Jurkat, Clone E6-1 (cell line): ENCODE measurements at regions not wholly inside any gene's neighbourhood (a gene's known extent, or its start where the extent isn't known, plus 50 kb on each side); places are given as distances from the start of the nearest gene placed in this dataset.
A peak's percentile ranks its signal among the peaks of the same experiment; 100 is the strongest.

Experiments
- DNase-seq: peaks from one replicate; pipeline ENCODE4 v3.0.0-alpha.2; 2011; ENCODE audit warnings: low read depth, low spot score
- H3K4me3 ChIP-seq: 2 replicates; pipeline ENCODE4 v1.5.1; 2011; ENCODE audit warnings: mild to moderate bottlenecking, low read length, control low read depth, moderate library complexity

DNA sequence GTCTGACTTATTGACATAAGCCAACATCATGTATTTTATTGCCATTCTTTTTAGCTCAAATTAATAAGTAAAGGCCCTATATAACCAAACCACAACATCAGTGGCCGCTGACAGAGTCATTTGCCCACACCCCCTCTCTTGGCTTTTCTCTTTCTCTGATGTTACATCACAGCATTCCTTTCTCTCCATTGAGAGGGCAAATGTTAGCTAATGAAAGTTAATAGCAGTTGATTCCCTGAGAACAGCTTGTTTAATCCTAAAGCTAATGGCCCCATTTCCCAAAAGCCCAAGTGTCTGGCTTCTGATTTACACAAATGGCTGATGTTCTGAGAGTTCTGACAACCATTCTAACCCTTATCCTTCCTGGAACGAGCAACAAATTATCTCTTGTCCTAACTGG is 308.8 kb downstream of the SNAPC1 start:
- DNase-seq = no peak
- no peak overlapping the region for H3K4me3 ChIP-seq

DNA sequence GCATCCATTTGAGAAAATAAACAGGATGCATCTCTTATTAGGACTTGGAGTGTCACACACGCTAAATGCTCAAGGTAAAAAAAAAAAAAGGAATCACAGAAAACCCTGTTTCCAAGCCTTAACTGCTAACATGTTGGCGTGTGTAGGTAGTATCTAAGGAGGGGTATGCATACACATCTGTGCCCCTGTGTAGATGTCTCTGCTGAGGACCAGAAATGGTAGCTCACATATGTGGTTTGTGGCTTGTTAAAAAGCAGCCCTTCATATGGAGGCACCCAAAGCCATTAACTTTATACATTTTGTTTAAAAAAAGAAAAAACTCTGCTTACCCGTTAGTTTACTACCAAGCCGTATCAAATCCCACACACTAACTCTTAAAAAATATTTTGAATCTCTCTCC is 314.1 kb downstream of the SNAPC1 start:
- H3K4me3 ChIP-seq = no peak overlapping the region
- peak; percentile 60 for DNase-seq

DNA sequence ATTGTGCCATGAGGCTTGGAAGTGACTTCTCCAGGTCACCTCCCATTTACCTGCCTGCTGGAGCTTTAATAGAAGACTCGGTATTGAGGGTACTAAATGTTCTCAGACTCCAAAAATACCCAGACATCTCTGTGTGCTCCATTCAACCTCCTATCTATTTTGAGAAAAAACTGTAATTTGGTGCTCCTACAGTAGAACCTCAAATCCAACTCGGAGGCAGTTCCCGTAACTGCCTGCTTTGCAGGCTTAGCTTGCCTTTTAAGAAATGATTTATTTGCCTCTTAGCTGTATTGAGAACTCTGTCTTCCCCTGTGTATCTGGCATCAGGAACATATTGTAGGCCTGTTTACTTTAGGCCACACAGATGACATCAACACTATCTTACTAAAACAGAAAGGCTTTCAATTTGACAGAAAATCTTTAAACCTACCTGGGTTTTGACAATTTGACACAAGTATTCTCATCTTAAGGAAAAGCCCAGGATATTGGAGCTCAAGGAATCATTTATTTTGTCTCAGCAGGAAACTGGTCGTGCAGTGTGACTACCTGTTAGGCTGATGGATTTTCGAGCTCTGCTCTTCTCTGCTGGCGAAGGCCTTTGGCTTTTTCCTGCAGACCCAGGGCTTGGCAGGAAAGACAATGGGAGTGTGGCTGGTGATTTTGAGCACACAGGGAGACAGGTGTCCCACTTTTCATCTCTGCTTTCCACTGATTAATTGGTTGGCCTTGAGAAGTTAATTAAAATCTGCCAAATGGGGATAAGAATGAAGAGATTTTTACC is 314.8 kb downstream of the SNAPC1 start:
- DNase-seq = no peak
- no peak overlapping the region; the same call in 1 of the 2 replicates for H3K4me3 ChIP-seq

DNA sequence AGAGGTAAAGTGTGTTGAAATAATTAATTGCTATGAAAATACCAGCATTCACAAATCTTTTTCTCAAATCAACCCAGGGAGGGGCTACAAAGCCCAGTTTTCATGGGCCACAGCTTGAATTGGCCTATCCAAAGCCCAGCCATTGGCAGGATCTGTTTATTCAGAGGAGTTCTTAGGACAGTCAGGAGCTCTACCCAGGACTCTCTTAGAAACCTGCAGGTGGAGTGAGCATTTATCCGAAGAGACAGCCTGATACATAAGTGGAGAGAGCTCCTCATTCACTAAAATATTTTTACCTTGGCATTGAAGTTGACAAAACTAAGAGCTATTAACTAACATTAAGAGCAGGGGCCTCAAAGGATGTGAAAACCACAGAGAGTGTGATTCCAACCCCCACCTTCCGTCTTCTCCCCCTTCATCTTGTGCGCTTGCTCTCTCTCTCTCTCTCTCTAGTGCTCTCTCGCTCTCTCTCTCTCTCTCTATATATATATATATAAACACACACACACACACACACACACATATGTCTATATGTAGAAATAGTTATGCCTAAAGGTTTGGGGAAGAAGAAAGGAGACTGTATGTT is 315.5 kb downstream of the SNAPC1 start:
- H3K4me3 ChIP-seq = peak overlapping the region; percentile 19; the same call in 1 of the 2 replicates

DNA sequence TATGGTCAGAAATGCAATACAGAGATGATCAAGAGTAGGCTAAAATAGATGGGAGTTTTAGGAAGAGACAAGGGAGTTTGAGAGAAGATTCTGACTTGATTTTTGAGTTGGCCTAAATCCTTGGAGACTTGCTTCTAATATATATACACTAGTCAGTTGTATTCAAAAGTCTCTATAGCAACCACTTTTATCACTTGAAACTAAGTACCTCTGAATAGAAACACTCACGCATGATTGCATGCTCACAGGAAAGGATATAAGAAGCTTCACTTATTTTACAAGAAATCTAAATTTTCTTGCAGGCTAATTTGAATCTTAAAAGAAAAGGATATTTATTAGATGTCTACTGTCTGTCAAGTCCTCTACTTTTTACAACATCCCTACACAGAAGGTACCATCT is 316.8 kb downstream of the SNAPC1 start:
- no peak overlapping the region for H3K4me3 ChIP-seq
- DNase-seq = no peak

More for the DNA sequence above, 315.5 kb downstream of the SNAPC1 start:
- peak; percentile 97 for DNase-seq

DNA sequence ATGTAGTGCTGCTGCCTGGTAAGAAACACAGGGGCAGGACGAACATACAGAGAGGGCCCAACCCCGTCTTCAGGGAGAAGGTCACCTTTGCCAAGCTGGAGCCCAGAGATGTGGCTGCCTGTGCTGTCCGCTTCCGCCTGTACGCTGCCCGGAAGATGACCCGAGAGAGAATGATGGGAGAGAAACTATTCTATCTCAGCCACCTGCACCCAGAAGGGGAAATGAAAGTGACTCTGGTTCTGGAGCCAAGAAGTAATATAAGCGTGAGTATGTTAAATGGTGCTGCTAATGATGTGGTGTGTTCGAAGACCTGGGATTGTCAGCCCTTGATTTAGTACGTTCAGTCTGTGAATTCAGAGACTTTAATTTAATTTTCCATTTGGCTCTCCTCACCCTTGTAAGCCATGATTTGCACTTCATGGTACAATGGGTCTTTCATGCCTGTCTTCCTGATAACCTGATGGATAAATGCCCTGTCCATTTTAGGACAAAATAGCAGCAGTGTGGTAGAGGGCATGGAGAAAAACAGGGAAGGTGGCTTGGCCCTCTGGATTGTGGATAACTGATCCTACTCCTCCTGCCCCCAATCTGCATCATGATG is 318.9 kb downstream of the SNAPC1 start:
- no peak overlapping the region for H3K4me3 ChIP-seq
- no peak for DNase-seq

DNA sequence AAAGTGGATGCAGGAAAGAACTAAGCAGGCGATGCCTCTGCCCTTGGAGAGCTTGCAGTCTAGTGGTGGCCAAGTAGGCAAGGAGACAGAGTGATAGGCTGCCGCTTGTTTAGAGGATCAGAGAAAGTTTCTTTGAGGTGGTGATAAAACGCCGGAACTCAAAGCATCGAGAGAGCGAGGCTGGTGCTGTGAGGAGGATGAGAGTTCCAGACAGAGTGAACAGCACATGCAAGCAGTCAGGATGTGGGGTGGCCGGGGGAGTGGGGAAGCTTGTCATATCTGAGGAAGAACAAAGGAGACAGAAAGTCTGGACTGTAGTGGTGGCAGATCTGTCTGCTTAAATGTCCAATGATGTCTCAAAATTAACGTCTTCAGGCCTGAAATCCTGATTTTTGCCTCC is 319.7 kb downstream of the SNAPC1 start:
- peak; percentile 80 for DNase-seq
- H3K4me3 ChIP-seq = no peak overlapping the region

DNA sequence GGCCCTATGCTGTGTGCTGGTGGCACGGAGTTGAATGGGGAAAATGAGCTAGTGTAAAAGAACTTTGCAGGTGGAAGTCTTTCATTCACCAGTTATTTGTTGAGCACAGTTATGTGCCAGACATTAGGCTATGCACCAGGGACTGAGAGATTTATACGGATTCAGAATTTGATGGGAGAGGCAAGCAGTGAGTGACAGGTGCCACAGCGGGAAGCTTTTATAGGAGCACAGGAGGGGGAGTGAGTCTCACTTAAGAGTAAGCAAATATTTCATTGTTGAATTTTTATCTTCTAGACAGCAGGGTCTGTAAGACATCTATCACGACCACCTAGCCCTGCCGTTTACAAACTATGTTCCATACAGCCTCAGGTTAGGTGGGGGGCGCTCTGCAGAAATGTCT is 320.6 kb downstream of the SNAPC1 start:
- DNase-seq = no peak
- no peak overlapping the region for H3K4me3 ChIP-seq

DNA sequence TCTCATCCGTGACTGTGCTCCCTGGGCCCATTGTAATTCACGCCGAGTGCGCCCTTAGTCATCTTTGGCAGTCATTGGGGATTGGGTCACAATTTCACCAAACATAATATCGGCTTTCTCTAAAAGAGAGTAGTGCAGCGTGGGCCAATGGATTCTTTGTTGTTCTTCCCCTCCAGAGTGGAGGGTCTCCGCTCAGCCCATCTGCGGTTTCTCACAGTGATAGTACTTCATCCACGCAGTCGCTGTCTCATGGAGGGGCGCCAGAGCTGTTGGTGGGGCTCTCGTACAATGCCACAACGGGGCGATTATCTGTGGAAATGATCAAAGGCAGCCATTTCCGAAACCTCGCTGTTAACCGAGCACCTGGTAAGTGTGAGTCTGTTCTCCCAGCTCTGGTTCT is 321.8 kb downstream of the SNAPC1 start:
- peak overlapping the region; percentile 24 for H3K4me3 ChIP-seq
- peak; percentile 80 for DNase-seq

DNA sequence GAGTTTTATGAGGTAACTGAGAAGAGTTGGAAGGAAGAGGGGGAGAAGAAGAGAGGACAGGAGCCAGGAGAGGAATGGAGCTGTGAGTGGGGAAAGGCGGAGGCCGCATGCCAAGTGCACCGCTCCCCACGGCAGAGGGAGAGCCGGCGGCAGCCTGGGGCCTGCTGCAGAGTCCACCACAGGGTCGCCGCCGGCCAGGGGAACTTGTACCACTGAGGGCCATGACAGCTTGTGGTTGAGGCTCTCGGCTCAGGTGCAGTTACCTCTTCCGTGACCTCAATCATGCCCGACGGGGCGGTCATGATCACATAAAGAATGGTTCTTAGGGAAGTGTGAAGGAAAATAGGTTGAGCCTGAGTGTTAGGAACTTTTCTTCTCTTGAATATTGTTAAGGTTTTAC is 325.0 kb downstream of the SNAPC1 start:
- no peak for DNase-seq
- no peak overlapping the region for H3K4me3 ChIP-seq

DNA sequence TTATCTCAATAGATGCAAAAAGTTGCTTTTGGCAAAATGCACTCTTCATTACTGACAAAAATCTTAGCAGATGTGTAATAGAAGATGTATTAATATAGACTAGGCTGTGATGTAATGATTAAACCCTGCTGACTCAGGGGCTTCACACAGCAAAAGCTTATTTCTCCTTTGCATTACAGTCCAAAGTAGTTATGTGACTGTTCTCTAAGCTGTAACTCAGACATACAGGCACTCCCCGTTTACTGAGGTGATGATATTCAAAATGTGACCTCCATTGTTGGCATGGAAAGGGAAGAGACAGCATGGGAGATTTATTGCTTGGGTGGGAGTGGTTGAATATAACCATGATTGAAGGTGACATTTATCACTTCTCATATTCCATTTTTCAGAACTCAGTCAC is 331.5 kb downstream of the SNAPC1 start:
- DNase-seq = no peak
- H3K4me3 ChIP-seq = no peak overlapping the region

DNA sequence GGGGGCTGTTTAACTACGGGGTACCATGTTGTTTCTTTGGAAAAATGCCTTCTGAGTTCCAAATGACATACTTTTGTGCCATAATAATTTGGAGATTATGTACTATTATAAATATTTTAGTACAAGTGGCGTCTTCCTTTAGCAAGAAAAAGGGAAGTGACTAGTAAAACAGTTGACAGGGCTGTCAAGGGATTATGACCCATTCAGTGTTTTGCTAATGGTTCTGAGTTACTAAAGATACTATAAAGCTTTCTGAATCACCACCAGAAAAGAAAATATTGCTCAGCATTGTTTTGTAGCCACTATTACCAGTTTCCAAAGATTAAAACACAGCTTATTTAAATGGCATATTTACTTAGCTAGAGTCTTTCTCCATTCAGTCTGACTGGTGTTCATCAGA is 334.9 kb downstream of the SNAPC1 start:
- DNase-seq = no peak
- no peak overlapping the region for H3K4me3 ChIP-seq

DNA sequence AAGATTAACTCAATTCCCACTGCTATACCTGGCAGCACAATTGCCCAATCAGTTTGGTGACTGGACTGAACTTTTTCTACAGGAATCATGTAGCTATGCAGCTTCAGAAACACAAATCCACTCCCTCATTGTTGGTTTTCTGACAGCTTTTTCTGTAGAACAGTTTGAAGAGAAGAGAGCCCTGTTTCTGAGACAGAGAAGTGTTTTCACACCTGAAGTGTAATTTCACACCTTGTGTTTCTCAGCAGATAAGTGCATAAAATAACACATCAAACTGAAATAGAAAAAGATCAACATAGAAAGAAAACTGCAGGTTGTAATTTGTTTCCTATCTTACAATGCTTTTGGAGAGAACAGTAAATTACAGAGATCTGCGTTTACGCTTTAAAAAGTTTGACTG is 335.6 kb downstream of the SNAPC1 start:
- no peak overlapping the region for H3K4me3 ChIP-seq
- no peak for DNase-seq

DNA sequence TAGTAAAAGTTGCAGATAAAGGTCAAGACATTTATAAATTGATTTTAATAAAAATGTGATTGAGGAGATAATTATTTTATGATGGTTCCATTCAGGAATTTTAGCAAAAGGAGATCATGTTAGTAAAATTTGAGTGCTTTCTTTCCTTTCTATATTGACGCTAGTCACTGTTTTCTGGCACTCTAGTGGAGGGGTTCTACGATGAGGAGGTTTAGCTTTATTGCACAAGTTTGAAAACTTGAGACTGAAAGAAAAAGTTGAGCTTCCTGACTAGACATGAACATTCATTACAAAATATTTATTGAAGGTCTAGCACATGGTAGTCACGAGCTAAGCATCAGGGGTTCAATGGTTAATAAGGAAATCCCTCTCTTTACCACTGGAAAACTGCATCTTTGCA is 336.1 kb downstream of the SNAPC1 start:
- no peak for DNase-seq
- H3K4me3 ChIP-seq = no peak overlapping the region

DNA sequence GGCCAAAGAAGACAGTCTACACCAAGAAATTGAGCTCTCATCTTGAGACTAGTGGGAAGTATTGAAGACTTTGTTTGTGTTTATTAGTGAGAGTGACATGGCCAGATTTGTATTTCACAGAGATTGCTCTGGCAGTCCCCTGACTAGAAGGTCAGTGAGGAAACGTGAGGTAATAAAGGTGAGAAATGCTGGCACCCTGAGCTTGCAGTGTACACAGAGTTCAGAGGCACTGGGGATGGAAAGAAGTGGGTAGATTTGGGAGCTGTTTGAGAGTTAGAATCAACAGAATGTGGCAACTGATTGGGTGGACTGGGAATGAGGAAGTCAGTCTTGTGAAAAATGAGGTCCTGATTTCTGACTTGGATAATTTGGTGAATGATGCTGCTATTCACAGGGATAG is 336.9 kb downstream of the SNAPC1 start:
- DNase-seq = no peak
- H3K4me3 ChIP-seq = no peak overlapping the region

DNA sequence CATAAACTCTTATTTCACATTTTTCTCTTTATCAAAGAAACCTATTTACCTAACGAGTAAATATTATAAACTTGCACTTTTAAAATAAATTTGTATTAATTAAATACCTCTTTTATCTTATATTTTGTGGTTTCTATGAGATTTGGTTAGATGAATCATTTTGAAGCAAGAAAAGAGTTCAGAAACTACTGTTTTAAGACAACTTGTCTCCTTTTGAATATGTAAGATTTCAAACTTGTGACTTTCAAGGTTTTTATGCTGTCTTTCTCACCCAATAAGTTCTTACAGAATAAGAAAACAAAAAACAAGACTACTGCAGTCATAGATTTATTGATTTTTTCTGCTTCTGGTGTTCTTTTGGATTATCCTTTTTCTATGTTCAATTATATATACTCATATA is 339.0 kb downstream of the SNAPC1 start:
- DNase-seq = no peak
- H3K4me3 ChIP-seq = no peak overlapping the region

DNA sequence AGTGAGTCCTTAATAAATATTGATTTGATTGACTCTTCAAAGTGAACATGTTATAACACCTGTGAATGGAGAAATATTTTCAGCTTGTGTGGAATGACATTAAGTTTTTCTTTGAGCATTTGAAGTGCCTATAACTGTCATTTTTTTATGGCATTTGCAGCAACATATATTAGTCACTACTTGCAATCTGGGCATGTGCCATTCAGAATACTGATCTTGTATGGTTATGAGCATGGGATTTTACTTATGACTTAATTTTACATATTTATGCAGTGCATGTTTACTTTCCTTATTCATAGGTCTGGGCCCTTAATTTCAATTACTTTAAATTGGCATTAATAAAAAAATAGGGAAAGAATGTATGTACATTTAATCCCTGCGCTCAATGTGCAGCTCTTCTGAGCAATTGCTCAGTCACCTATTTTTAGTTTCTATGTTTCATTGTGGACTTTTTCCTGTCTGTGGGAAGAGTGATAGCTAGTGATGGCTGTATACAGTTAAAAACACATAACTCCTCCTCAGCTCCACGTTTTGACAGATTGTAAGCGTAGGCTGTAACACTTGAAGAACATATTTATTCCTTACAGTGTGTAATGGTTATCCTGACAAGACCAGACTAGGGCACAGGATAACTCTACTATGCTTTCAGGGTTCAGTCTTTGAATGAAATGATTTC is 339.6 kb downstream of the SNAPC1 start:
- no peak overlapping the region for H3K4me3 ChIP-seq
- DNase-seq = no peak

DNA sequence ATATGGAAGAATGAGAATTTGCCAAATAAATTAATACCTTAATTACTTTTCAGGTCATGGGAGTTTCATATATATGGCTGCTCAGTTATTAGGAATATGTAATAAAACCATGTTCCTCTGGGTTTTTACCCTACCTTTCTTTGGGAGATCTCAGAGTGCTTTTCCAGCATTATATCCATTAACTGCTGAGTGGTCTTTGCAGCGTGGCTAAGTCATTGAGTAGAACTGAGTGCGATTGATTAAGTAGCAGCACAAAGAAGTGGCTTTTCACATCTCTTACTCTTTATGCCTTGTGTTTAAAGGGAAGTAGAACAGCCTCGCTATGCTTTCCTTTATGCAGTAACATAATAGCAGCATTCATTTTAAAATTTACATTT is 340.1 kb downstream of the SNAPC1 start:
- H3K4me3 ChIP-seq = no peak overlapping the region
- DNase-seq = no peak

DNA sequence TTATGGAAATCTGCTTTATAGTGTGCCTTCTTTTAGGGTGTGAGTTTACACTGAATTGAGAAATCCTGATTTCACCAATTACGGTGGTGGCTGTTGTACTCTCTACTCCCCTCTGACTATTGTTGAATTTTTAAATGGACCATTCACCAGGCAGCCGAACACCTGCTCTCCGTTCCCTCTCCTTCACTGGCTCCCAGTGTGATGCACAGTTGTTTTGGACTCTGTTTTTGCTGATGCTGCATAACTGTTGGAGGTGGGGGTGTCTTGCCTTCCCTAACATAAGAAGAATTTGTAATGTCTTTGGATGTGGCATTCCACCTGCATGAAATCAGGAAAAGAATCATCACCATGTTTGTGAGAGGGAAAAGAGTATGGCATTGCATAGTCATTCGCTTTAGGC is 341.2 kb downstream of the SNAPC1 start:
- H3K4me3 ChIP-seq = no peak overlapping the region
- no peak for DNase-seq

DNA sequence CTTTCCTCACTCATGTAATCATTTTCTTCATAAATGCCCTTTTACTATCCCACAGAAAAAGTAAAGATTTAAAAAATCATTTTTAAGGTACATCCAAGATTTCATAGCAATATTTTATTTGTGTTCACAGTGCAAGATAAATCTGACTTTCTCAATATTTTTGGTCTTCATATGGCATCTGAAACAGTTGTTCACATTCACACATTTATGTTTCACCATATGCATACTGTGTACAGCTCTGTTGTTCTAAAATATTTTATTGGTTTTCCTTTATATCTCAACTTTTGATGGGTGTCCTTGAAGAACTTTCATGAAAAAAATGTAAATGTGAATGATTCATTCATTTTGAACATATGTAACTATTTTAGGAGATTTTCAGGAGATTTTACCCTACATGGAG is 348.7 kb downstream of the SNAPC1 start:
- no peak overlapping the region for H3K4me3 ChIP-seq
- DNase-seq = no peak
